ENCODE measurements at regions not wholly inside any gene's neighbourhood (a gene's known extent, or its start where the extent isn't known, plus 50 kb on each side); places are given as distances from the start of the nearest gene placed in this dataset.
"Not testable (repeated sequence)": the region's sequence is repeated elsewhere in the genome, so short reads cannot be mapped to it uniquely, and the experiment has no call there.

DNA sequence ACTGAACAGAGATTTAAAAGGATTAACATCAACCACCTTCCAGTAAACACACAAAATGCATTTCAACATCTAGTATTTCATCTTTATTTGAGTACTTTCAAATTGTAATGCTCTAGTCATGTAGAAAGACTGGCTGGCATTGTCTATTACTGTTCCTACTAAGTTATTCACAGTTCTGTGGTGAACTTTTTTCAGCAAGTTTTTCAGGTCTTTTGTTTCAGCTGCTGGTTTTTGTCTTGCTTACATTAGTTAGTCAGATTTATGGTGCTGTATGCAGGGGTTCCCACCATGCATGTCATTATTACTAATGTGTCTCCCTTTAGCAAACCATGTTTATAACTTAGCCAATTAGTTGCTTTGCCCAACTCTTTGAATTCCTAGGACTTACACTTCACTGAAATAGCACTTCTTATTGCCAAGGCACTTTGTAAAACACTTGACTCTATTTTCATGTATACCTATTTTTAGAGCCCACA, 253.4 kb upstream of the KITLG start:
- DNase-seq (ENCODE audit: low read depth in 3 of 3), result no peak

DNA sequence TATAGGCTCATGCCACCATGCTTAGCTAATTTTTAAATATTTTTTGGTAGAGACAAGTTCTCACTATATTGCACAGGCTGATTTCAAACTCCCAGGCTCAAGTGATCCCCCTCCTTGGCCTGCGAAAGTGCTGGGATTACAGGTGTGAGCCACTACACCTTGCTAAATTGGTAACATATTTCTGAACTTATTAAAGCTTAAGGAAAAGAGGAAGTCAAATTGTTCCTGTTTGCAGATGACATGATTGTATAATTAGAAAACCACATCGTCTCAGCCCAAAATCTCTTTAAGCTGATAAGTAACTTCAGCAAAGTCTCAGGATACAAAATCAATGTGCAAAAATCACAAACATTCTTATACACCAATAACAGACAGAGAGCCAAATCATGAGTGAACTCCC, 248.3 kb upstream of the KITLG start:
- DNase-seq (ENCODE audit: low read depth in 3 of 3), result not testable (repeated sequence)

DNA sequence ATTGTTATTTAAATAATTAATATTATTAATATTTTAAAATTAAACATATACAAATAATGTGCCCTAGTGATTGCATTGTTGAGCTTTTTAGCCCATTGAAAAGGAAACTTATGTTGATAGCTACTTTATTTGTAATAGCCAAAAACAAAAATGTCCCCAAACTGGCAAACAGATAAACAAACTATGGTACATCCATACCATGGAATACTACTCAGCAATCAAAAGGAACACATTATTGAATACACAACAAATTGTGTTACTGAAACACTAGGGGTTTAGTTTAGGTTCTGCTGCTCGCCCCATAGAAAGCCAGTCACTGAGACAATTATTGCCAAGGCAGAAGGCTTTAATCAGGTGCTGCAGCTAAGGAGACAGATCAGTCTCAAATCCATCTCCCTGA, 239.7 kb upstream of the KITLG start:
- DNase-seq (ENCODE audit: low read depth in 3 of 3), result no peak

DNA sequence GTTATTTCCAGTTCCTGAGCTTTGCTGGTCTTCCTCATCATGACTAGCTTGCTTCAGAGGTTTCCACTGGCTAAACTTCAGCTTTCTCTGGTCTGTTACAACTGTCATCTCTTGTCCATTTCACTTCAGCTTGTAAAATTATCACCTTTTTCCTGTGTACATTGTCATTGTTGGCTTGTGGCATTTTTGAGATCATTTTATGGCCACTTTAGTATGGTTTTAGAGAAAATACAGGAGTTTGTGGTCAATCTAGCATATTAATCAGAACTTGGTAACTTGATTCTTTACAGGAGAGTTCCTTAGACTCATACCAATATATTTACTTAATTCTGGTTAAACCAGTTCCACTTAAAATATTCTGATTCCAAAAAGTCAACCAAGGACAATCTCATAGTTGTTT, 235.9 kb upstream of the KITLG start:
- DNase-seq (ENCODE audit: low read depth in 3 of 3), result no peak

DNA sequence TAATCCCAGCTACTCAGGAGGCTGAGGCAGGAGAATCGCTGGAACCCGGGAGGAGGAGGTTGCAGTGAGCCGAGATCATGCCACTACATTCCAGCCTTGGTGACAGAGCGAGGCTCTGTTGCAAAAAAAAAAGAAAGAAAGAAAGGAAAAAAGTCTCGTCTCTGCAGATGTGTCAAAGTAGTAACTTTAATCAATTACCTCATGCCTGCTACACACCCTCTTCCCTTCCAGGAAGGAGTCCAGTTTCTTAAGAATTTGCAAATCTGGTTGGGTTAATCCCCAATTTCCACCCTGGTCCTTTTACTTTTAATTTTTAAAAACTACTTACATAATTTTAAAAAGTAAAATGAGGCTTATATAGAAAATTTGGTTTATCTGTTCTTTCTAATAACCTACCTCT, 234.5 kb upstream of the KITLG start:
- DNase-seq (ENCODE audit: low read depth in 3 of 3), result no peak

DNA sequence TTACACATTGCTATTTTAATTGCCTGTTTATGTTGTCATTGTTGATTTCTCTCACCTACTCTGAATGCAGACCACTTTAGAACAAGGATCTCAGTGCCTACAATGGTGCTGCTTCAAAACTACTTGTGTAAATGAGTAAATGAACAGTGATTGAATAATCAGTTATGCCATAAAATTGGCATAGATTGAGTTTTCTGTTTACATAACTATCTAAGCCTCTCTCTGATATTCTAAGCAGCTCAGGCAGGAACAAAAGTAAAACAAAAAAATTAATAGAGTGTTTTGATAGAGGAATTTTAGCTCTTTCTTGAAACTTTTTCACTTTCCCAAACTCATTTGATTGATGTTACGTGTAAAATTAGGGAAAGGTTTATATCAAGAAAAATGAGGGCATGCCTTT, 232.3 kb upstream of the KITLG start:
- DNase-seq (ENCODE audit: low read depth in 3 of 3), result no peak

DNA sequence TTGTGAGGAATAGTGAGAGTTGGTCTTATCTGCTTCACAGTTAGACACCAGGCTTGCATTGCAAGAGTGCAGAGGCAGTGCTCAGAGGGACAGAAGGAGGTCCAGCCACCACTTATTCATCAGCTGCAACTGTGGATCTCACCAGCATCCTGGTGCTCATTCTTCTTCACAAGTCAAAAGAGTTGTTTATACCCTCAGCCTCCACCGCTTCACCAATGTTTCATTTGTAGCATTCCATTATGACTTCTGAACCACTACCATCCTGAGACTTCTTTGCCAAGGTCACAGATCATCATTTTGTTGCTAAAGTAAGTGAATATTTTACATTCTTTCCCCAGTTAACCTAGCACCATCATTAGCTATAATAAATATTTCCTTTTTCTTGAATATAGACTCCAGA, 230.5 kb upstream of the KITLG start:
- DNase-seq (ENCODE audit: low read depth in 3 of 3), result no peak

DNA sequence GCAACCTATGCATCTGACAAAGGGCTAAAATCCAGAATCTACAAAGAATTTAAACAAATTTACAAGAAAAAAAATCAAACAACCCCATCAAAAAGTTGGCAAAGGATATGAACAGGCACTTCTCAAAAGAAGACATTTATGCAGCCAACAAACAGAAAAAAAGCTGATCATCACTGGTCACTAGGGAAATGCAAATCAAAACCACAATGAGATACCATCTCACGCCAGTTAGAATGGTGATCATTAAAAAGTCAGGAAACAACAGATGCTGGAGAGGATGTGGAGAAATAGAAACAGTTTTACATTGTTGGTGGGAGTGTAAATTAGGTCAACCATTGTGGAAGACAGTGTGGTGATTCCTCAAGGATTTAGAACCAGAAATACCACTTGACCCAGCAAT, 229.6 kb upstream of the KITLG start:
- not testable (repeated sequence) for DNase-seq (ENCODE audit: low read depth in 3 of 3)

DNA sequence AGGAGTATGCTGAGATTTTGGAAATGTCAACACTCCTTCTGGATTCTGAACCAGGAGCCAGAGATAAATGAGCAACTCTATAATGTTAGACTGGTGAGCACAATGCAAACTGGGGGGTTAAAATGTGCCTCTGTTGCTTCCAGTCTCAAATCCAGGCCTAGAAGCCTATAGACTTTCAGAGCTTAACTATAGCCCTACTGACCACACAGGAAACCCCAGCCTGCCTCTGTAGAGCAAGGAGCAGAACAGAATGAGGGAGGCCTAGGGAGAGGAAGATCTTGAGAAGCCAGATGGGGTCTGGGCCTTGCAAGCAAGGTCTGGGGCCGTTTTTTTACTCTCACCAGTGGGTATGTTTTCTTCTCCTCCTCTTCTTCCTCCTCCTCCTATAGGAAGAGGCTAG, 225.4 kb upstream of the KITLG start:
- no peak for DNase-seq (ENCODE audit: low read depth in 3 of 3)

DNA sequence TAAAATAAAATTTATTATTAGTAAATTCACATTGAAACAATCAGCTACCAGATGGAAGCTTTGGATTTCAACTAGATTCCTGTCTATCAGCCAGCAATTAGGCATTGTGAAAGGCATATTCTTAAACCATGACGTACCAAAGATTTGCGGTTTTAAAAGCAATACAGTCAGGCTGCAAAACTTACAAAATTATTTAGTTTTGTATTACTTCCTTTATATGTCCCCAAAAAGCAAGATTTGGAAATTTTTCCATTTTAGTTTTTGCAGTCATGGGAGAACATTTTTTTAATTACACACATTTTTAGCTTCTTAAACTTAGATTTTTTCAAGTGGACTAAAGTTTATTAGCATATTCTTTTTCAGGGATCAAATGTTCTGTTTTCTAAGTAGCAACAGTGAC, 225.0 kb upstream of the KITLG start:
- no peak for DNase-seq (ENCODE audit: low read depth in 3 of 3)

DNA sequence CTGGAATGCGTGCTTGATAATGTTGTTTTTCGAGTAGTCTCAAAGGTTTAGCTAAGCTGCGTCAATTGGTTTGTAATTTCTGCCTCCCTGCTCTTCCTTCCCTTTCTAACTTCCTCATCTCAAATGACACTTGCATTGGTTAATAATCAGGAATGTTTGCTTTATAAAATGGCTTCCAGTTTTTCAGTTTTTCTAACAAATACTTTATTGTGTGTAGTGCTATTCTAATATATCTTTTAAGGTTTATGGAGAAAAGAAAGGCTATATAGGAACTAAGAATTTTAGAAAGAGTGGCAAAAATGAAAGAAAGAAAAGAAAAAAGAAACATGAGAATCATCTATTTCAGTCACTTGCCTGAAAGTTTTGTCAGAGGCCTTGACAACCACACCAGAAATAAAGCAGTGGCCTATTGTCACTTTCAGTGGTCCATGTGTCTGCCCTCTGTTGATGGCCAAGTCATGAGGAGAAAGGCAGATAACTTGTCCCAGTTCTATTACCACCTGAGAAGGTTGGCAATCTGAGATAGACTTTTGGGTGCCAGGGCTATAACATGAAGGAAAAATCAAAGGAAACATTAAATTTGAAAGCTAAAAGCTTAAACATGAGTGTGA, 221.9 kb upstream of the KITLG start:
- no peak for DNase-seq (ENCODE audit: low read depth in 3 of 3)

DNA sequence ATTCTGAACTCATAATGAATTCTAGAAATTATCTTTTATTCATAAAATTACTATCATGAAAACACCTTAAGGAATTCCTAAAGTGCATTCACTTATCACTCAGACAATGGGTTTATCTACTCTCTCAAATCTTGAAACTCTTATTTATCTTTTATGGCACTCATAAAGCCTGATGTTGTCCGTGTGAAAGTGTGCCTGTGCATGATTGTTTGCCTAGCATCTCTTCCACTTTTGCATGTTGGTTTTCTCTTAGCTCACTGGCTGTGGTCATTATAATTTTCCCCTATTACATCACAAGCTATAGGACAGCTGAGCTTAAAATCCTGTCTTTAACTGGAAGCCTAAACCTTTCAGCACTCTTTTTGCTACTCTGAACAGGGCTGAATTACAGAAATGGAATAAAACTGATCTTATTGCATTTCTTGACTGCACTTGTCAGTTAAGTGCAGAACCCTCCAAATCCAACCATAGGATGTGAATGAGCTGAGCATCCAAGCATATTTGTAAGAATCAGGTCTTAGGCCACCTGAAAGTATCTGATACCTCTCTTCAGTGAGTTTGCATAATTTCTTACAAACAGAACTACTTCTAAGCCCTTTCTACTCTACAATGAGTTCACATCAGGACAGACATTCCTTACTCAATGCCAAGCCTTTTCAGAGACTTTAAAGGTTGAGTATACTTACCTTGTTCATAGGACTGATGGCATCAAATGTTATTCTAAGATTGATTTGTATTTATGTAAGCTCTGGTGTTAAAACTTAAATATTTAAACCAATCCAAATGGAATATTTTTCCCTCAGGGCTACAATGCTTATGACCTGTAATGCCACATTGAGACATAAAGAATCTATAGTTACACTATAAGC, 221.2 kb upstream of the KITLG start:
- no peak for DNase-seq (ENCODE audit: low read depth in 3 of 3)

DNA sequence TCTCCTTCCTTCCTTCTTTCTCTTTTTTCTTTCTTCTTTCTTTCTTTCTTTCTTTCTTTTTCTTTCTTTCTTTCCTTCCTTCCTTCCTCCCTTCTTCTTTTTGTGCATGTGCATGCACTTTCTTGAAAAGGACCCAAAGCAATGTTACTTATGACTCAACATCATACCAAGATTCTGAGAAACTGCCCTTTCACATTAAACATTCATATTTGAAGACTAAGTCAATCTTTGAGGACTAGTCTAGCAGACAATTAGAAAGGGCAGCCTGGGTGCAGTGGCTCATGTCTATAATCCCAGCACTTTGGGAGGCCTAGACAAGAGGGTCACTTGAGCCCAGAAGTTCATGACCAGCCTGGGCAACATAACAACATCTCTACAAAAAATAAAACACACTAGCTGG, 212.8 kb upstream of the KITLG start:
- no peak for DNase-seq (ENCODE audit: low read depth in 3 of 3)

DNA sequence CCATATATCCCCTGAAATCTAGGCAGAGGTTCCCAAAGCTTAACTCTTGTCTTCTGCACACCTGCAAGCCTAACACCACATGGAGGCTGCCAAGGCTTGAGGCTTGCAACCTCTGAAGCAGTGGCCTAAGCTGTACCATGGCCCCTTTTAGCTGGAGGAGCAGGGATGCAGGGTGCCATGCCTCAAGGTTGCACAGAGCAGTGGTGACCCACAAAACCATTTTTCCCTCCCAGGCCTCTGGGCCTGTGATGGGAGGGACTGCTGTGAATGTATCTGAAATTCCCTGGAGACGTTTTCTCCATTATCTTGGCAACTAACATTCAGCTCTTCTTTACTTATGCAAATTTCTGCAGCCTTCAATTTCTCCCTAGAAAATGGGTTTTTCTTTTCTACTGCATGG, 210.0 kb upstream of the KITLG start:
- no peak for DNase-seq (ENCODE audit: low read depth in 3 of 3)

DNA sequence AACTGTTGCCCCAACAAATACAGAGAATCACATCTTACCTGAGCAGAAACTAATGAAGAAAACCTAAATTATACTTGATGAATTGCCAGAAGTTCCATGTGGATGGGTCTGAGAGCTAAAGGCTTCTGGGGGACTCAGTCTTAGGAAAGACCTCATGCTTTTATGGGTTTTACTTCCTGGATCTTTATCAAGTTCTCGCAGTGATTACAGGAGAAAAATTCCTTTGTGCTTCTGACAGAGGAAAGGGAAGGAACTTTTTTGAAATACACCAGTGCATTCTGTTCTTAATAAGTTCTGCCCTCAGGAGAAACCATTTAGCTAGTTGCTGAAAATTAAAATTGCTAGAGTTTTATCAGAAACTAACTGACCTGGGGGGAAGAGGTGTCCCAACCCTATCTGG, 203.9 kb upstream of the KITLG start:
- no peak for DNase-seq (ENCODE audit: low read depth in 3 of 3)

DNA sequence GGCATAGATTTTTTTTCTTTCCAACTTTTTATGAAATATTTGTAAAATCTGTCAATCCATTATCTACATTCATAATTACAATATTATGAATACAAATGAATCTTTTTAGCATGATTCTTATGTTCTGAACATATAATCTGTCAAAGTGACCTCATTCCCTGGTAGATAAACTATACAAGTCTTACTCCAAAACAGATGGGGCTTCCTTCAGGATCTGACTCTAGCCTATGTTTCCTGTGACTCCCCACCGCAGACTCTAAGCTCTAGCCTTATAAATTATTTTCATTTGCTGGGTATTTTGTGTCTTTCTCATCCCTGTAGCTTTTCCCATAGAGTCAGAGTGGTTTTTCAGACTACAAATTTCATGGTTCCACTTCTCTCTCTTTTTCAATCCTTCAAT, 202.1 kb upstream of the KITLG start:
- no peak for DNase-seq (ENCODE audit: low read depth in 3 of 3)

DNA sequence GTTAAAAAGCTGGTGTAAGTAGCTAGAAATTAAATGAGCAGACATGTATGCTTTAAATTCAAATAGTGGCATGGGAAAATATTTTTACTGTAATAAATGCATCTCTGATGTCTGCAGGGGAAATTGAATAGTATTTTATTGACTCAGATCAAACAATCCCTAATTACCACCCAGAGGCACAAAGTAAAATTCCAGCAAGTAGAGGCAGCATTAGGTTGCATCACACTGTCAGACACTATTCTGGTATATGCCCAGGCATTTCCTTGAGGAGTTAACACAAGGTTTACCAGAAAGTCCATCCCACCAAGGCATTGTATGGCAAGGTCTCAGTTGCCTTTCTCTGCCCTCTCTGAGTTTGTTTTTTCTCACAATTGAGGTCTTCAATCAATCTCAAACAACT, 201.6 kb upstream of the KITLG start:
- DNase-seq (ENCODE audit: low read depth in 3 of 3), result no peak

DNA sequence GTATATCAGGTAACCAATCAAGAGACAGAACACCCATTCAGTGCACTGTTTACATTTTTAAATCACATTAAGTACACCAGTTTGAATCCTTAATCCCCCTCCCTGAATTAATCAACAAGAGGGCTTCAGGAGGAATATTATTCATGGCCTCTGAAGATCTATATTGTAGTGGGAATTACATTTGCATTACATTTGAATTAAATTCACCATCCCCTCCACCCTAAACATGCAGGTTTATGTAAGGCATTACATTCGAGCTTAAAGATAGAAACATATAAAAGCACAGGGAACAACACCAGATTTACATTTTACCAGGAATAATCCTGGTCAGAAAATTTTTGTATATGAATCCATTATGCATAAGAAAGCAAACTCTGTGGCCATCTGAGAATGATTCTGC, 197.8 kb upstream of the KITLG start:
- no peak for DNase-seq (ENCODE audit: low read depth in 3 of 3)

DNA sequence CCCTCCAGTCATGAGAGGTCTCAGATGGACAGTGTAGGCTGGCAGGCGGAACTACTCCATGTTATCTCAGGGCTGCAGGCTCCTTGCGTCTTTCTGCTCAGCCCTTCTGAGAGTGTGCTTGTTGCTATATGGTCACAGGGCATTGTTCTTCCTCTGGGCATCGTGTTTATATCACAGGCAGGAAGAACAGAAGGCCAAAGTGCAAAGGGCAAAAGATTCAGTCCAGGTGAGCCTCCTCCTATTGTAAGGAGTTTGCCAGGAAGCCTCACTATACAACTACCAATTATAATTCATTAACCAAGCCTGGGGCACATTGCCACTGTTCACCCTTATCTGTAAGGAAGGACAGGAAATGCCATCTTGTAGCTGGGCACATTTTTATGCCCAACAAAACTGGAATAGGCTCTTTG, 195.5 kb upstream of the KITLG start:
- no peak for DNase-seq (ENCODE audit: low read depth in 3 of 3)

DNA sequence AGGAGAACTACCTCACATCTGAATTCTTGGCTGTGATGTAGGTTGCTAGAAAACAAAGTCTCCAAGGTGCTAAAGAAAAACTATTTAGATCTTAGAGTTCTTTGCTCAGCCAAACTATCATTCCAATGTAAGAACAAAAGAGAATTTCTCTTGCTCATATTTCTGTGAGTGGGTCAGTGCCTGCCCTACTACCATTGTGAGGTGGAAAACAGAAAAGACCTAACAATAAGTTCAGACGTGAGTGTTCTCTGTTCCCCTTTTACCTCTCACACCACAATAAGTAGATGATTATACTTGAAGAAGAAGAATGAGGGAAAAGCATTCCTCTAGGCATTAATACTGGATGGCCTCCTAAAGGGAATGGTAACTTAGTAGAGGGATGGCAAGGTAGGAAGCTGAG, 187.4 kb upstream of the KITLG start:
- no peak for DNase-seq (ENCODE audit: low read depth in 3 of 3)

DNA sequence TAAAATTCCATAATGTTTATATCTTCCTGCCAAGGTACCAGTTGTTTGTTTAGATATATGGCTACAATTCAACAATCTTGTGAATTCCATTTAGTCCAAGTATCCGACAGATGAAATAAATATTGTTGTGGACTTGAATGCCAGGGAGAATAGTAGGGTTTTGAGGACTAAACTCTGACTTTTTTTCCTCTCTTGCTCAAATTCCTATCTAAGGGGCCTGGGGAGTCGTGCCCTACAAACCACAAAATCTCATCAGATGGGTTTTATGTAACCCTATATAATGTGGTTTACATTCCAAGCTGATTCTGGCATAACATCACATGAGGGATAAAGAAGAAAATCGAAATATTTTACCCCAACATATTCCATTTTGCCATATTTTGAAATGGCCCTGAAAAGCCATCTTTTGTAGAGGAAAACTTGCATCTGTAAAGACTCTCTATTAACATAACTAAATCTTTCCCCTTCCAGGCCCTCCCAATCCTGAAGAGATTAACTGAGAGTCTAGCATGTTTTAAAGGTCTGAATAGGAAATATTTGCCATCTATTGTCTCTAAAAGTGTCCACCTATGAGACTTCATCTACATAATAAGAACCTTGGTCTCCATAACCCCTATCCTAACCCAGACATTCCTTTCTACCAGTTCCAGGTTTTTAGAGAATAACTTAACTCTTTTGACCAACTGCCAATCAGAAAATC, 184.7 kb upstream of the KITLG start:
- DNase-seq (ENCODE audit: low read depth in 3 of 3), result no peak

DNA sequence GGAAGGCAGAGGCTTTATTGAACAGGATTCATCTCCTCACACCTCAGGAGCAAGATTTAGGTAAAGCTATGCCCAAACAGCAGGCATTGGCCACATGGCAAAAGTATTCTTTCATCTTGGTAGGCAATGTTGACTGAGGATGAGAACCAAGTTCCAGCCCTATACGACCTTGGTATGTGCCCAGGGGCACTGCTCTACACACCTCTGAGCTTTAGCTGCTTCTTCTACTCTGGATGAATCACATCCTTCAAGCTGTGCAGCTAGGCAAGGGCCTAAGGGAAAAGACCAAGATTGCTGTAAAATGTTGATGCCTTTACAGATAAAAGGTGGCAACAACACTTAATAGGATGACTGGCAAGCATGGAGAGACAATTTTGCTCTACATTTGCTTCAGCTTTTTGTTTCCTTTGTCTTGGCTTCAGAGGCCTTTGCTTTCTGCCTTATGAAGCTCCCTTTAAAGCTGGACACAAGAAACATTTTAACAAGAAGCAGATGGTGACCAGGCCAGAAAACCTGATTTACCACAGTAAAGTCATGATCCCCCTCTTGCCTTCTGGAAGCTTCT, 183.3 kb upstream of the KITLG start:
- DNase-seq (ENCODE audit: low read depth in 3 of 3), result no peak

DNA sequence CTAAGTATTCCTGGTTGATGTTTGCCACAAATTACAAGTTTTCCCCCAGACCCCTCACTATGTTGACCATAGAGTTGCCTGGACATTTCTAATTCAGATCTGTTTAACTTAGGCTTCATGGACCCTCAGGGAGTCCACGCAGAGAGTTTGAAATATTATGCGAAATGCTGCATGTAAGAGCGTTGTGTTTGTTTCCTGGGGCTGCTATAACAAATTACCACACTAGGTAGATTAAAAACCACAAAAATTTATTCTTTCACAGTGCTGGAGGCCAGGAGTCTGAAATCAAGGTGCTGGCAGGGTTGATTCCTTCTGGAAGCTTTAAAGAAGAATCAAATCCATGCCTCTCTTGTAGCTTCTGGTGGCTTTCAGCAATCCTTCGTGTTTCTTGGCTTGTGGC, 177.9 kb upstream of the KITLG start:
- DNase-seq (ENCODE audit: low read depth in 3 of 3), result no peak

All from stimulated activated CD4-positive, alpha-beta T cell treated with anti-CD3 and anti-CD28 coated beads, TNF-alpha, amount 100 ng/mL, for 4 hours (primary cell).